HG02623 (cell line): ENCODE measurements at regions not wholly inside any gene's neighbourhood (a gene's known extent, or its start where the extent isn't known, plus 50 kb on each side); places are given as distances from the start of the nearest gene placed in this dataset.

Source experiments
- ATAC-seq: cut with Tn5 transposase; IDR thresholded peaks from one replicate; pipeline ENCODE4 v1.9.1; 2021; ENCODE audit warnings: moderate library complexity; ENCODE audit not compliant: unreplicated experiment

- ATAC-seq = no peak
Measured at GRCh38 chr9:23524607-23525155, 301.4 kb downstream of the ELAVL2 start.

- no peak for ATAC-seq
Measured at GRCh38 chr9:23526806-23527205, 299.2 kb downstream of the ELAVL2 start.

GRCh38 chr9:23532282-23532681 lies 293.8 kb downstream of the ELAVL2 start:
- no peak for ATAC-seq

GRCh38 chr9:23537192-23538066 lies 288.6 kb downstream of the ELAVL2 start:
- ATAC-seq = no peak

GRCh38 chr9:23538067-23538402 lies 288.0 kb downstream of the ELAVL2 start:
- no peak for ATAC-seq

GRCh38 chr9:23538461-23539003 lies 287.5 kb downstream of the ELAVL2 start:
- no peak for ATAC-seq

- ATAC-seq = no peak
Measured at GRCh38 chr9:23539311-23539710, 286.7 kb downstream of the ELAVL2 start.

GRCh38 chr9:23541976-23542375 lies 284.1 kb downstream of the ELAVL2 start:
- ATAC-seq = no peak

GRCh38 chr9:23542438-23542837 lies 283.6 kb downstream of the ELAVL2 start:
- no peak for ATAC-seq

GRCh38 chr9:23542927-23543326 lies 283.1 kb downstream of the ELAVL2 start:
- ATAC-seq = no peak

GRCh38 chr9:23543419-23543818 lies 282.6 kb downstream of the ELAVL2 start:
- no peak for ATAC-seq

- ATAC-seq = no peak
Measured at GRCh38 chr9:23545728-23546127, 280.3 kb downstream of the ELAVL2 start.

GRCh38 chr9:23551311-23551721 lies 274.7 kb downstream of the ELAVL2 start:
- ATAC-seq = no peak

- ATAC-seq = no peak
Measured at GRCh38 chr9:23551929-23552707, 273.9 kb downstream of the ELAVL2 start.

GRCh38 chr9:23552876-23553601 lies 273.0 kb downstream of the ELAVL2 start:
- ATAC-seq = no peak

GRCh38 chr9:23554686-23555085 lies 271.4 kb downstream of the ELAVL2 start:
- ATAC-seq = no peak

- no peak for ATAC-seq
Measured at GRCh38 chr9:23555851-23556250, 270.2 kb downstream of the ELAVL2 start.

GRCh38 chr9:23556459-23556858 lies 269.6 kb downstream of the ELAVL2 start:
- no peak for ATAC-seq

GRCh38 chr9:23557689-23558088 lies 268.4 kb downstream of the ELAVL2 start:
- no peak for ATAC-seq

GRCh38 chr9:23559522-23559921 lies 266.5 kb downstream of the ELAVL2 start:
- no peak for ATAC-seq

- no peak for ATAC-seq
Measured at GRCh38 chr9:23563517-23563916, 262.5 kb downstream of the ELAVL2 start.
